ENCODE measurements at regions not wholly inside any gene's neighbourhood (a gene's known extent, or its start where the extent isn't known, plus 50 kb on each side); places are given as distances from the start of the nearest gene placed in this dataset.

DNA sequence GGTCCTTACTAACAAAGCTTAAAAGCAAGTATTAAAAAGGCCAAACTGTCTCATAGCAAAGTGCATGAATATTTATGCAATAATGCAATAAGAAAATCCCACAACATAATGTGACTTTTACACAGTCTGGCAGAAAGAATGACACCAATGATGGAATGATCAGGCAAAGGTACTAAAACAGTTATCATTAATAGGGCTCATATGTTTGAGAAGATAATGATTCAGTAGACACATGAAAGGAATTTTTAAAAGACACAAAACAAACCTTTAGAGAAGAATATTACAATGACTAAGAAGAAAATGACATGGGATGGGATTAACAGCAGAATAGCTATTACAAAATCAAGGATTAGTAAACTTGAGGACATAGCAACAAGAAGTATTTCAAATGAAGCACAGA, 1411.2 kb upstream of the TMEM132C start:
- TF ChIP-seq HDAC6 (IDR thresholded peaks at IDR 0.05; ENCODE audit: unreplicated experiment) (no peak), NRF1 (conservative IDR thresholded peaks at IDR 0.05; ENCODE audit: low read depth, low read length) (no peak), POLR2A (IDR thresholded peaks at IDR 0.05; ENCODE audit: low read depth, low read length) (no peak), RAD21 (IDR thresholded peaks at IDR 0.05; ENCODE audit: insufficient read depth, low read depth, low read length) (no peak), EP300 (IDR thresholded peaks at IDR 0.05; ENCODE audit: borderline replicate concordance in 1 of 2, control insufficient read depth in 1 of 2, low read depth in 2 of 2, low read length in 2 of 2) (no peak), JUNB (IDR thresholded peaks at IDR 0.05) (no peak), SIN3A (IDR thresholded peaks at IDR 0.05; ENCODE audit: low read depth, low read length) (no peak)
- TF ChIP-seq, protein P1, sequence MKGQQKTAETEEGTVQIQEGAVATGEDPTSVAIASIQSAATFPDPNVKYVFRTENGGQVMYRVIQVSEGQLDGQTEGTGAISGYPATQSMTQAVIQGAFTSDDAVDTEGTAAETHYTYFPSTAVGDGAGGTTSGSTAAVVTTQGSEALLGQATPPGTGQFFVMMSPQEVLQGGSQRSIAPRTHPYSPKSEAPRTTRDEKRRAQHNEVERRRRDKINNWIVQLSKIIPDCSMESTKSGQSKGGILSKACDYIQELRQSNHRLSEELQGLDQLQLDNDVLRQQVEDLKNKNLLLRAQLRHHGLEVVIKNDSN (IDR thresholded peaks at IDR 0.05; ENCODE audit: borderline replicate concordance, extremely low read length, insufficient read depth, low read depth, low read length) = no peak
- TF ChIP-seq, protein P2, sequence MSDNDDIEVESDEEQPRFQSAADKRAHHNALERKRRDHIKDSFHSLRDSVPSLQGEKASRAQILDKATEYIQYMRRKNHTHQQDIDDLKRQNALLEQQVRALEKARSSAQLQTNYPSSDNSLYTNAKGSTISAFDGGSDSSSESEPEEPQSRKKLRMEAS (IDR thresholded peaks at IDR 0.05; ENCODE audit: low read depth, low read length) = no peak
